CD14-positive monocyte (primary cell): ENCODE measurements at regions not wholly inside any gene's neighbourhood (a gene's known extent, or its start where the extent isn't known, plus 50 kb on each side); places are given as distances from the start of the nearest gene placed in this dataset.

Experiments used
- DNase-seq, 3 donors: peaks; one replicate each; pipeline ENCODE4 v3.0.0-alpha.2; 2011 to 2022
- H2AFZ ChIP-seq: 2 replicates; pipeline ENCODE4 v1.6.0; 2012; ENCODE audit warnings: mild to moderate bottlenecking, low read depth, low read length, inconsistent platforms; ENCODE audit not compliant: insufficient read depth, poor library complexity, severe bottlenecking
- H3K27ac ChIP-seq, 2 donors: 1 replicate in 1 of 2; 2 replicates in 1 of 2; pipeline ENCODE4 v1.5.1; 2012 to 2013; ENCODE audit warnings: low read length in 2 of 2, control low read depth in 1 of 2, inconsistent platforms in 1 of 2, low read depth in 1 of 2, mild to moderate bottlenecking in 1 of 2
- H3K27me3 ChIP-seq, 2 donors: one replicate each; pipeline versions ENCODE4 v1.6.0 to v1.6.1; 2011 to 2013; ENCODE audit warnings: low read length in 2 of 2; ENCODE audit not compliant: control insufficient read depth in 2 of 2, insufficient read depth in 2 of 2
- H3K36me3 ChIP-seq, 2 donors: replicated peaks in 1 of 2; 1 replicate in 1 of 2; 2 replicates in 1 of 2; pipeline versions ENCODE4 v1.5.1 to v1.6.1; 2012 to 2013; ENCODE audit warnings: low read length in 2 of 2, control low read depth in 1 of 2, inconsistent platforms in 1 of 2, mild to moderate bottlenecking in 1 of 2; ENCODE audit not compliant: insufficient read depth in 2 of 2, control insufficient read depth in 1 of 2
- H3K4me1 ChIP-seq, 2 donors: 1 replicate in 1 of 2; 2 replicates in 1 of 2; pipeline versions ENCODE4 v1.5.1 to v1.6.1; 2012 to 2013; ENCODE audit warnings: low read length in 2 of 2, control low read depth in 1 of 2, inconsistent platforms in 1 of 2, mild to moderate bottlenecking in 1 of 2, moderate library complexity in 1 of 2; ENCODE audit not compliant: insufficient read depth in 2 of 2, control insufficient read depth in 1 of 2
- H3K4me2 ChIP-seq: replicated peaks from 2 replicates; pipeline ENCODE3; 2012; ENCODE audit warnings: low read length, moderate library complexity, mild to moderate bottlenecking; ENCODE audit not compliant: poor library complexity, severe bottlenecking; ENCODE audit errors: extremely low read depth
- H3K4me3 ChIP-seq, 3 experiments: fragments of 200-600 bp in 1 of 3; sonication (generic) in 1 of 3; replicated peaks in 1 of 3; 1 replicate in 2 of 3; 2 replicates in 1 of 3; pipeline ENCODE4 v1.5.1; 2011 to 2013; ENCODE audit warnings: low read length in 3 of 3, mild to moderate bottlenecking in 3 of 3, control low read depth in 2 of 3, low read depth in 2 of 3, inconsistent platforms in 1 of 3, moderate library complexity in 1 of 3
- H3K79me2 ChIP-seq: 2 replicates; pipeline ENCODE4 v1.6.0; 2012; ENCODE audit warnings: mild to moderate bottlenecking, control low read depth, inconsistent platforms, low read length, moderate library complexity; ENCODE audit not compliant: insufficient read depth
- H3K9ac ChIP-seq: 2 replicates; pipeline ENCODE4 v1.6.0; 2017; ENCODE audit warnings: low read length, mild to moderate bottlenecking; ENCODE audit not compliant: insufficient read depth, poor library complexity, severe bottlenecking
- H3K9me3 ChIP-seq, 2 donors: replicated peaks in 1 of 2; 1 replicate in 1 of 2; 2 replicates in 1 of 2; pipeline versions ENCODE4 v1.5.1 to v1.6.1; 2012 to 2013; ENCODE audit warnings: low read length in 2 of 2, control low read depth in 1 of 2; ENCODE audit not compliant: control insufficient read depth in 1 of 2, insufficient read depth in 1 of 2
- H4K20me1 ChIP-seq: 2 replicates; pipeline ENCODE4 v1.6.0; 2012; ENCODE audit warnings: mild to moderate bottlenecking, low read length, control low read depth, moderate library complexity; ENCODE audit not compliant: insufficient read depth
- H3K27ac Mint-ChIP-seq, 7 donors: one replicate each; pipeline ENCODE4 v1.8.0; 2020; ENCODE audit warnings: mild to moderate bottlenecking in 7 of 7, mixed read lengths in 7 of 7, moderate library complexity in 6 of 7, inconsistent platforms in 2 of 7
- H3K27me3 Mint-ChIP-seq, 3 donors: one replicate each; pipeline ENCODE4 v1.8.0; 2021 to 2022; ENCODE audit warnings: low read depth in 3 of 3, mild to moderate bottlenecking in 3 of 3, mixed read lengths in 3 of 3, moderate library complexity in 3 of 3, inconsistent platforms in 1 of 3
- H3K36me3 Mint-ChIP-seq, 2 donors: one replicate each; pipeline ENCODE4 v1.8.0; 2020; ENCODE audit warnings: mixed read lengths in 2 of 2, inconsistent platforms in 1 of 2, mild to moderate bottlenecking in 1 of 2
- H3K4me1 Mint-ChIP-seq: one replicate; pipeline ENCODE4 v1.8.0; 2020; ENCODE audit warnings: mild to moderate bottlenecking, mixed read lengths
- H3K4me3 Mint-ChIP-seq, 2 donors: one replicate each; pipeline ENCODE4 v1.8.0; 2020; ENCODE audit warnings: mild to moderate bottlenecking in 2 of 2, mixed read lengths in 2 of 2, moderate library complexity in 1 of 2
- H3K9me3 Mint-ChIP-seq, 7 donors: one replicate each; pipeline ENCODE4 v1.8.0; 2020 to 2022; ENCODE audit warnings: mixed read lengths in 7 of 7, mild to moderate bottlenecking in 6 of 7, moderate library complexity in 6 of 7, inconsistent platforms in 2 of 7
- CTCF ChIP-seq: fragments of 200-600 bp; IDR thresholded peaks from one replicate; pipeline ENCODE4 v1.8.0; 2022; ENCODE audit warnings: antibody characterized with exemption, mild to moderate bottlenecking
- WGBS: methylation state at CpG from one replicate; pipeline ENCODE4 v1.1.5; 2013; ENCODE audit warnings: missing lambda C conversion rate; ENCODE audit not compliant: insufficient coverage; 5-methylcytosine and 5-hydroxymethylcytosine counted together
- intact Hi-C, 2 donors: fragments of 100-400 bp; cut with micrococcal nuclease; formaldehyde crosslinking; loops; one replicate each; pipeline versions ENCODE4 v1.15.0 to v1.15.1; 2023

- Mint-ChIP-seq H3K27ac (no peak overlapping the region), H3K4me1 (no peaks in the 10 kb centered on the region), H3K27me3 (peaks cover 0 to 2% (median 0%) of the 10 kb centered on the region in 3 donors), H3K4me3 (no peak overlapping the region), H3K9me3 (peaks cover 11 to 29% (median 12%) of the 10 kb centered on the region in 7 donors), H3K36me3 (no peaks in the 10 kb centered on the region)
- H3K9ac ChIP-seq = no peak overlapping the region
- H3K4me1 ChIP-seq = no peaks in the 10 kb centered on the region
- H3K9me3 ChIP-seq = peaks cover 22 to 24% of the 10 kb centered on the region in 2 donors
- H3K27me3 ChIP-seq = no peaks in the 10 kb centered on the region
- no peak for DNase-seq
- H2AFZ ChIP-seq = no peak overlapping the region
- H3K79me2 ChIP-seq = no peaks in the 10 kb centered on the region
- WGBS = 67% methylated on average over 1 of the region's 3 CpGs
- TF ChIP-seq CTCF = no peak
- H3K36me3 ChIP-seq = no peaks in the 10 kb centered on the region
- no peak overlapping the region for H3K27ac ChIP-seq
- no peaks in the 10 kb centered on the region for H4K20me1 ChIP-seq
- no peak overlapping the region for H3K4me2 ChIP-seq
- no peak overlapping the region for H3K4me3 ChIP-seq
- intact Hi-C loops = no loop called here
These were observed 242.7 kb upstream of the DDX18 start for GRCh38 chr2:117571590-117572349.

GRCh38 chr2:117587310-117587709 is 227.2 kb upstream of the DDX18 start:
- WGBS = no CpG with 5 or more reads among the region's 4 CpGs
- H3K4me3 Mint-ChIP-seq = no peak overlapping the region
- intact Hi-C loops = no loop called here
- TF ChIP-seq CTCF = no peak
- H3K36me3 Mint-ChIP-seq = no peaks in the 10 kb centered on the region
- H3K4me1 ChIP-seq = no peaks in the 10 kb centered on the region
- H3K4me3 ChIP-seq = no peak overlapping the region
- H2AFZ ChIP-seq = no peak overlapping the region
- H3K27me3 Mint-ChIP-seq = peaks cover 0 to 2% (median 0%) of the 10 kb centered on the region in 3 donors
- DNase-seq = no peak
- H4K20me1 ChIP-seq = no peaks in the 10 kb centered on the region
- no peak overlapping the region for H3K4me2 ChIP-seq
- no peaks in the 10 kb centered on the region for H3K27me3 ChIP-seq
- no peak overlapping the region for H3K9ac ChIP-seq
- no peaks in the 10 kb centered on the region for H3K79me2 ChIP-seq
- H3K27ac Mint-ChIP-seq = no peak overlapping the region
- no peak overlapping the region for H3K27ac ChIP-seq
- H3K9me3 Mint-ChIP-seq = peaks cover 0 to 10% (median 4%) of the 10 kb centered on the region in 7 donors
- no peaks in the 10 kb centered on the region for H3K4me1 Mint-ChIP-seq
- peaks cover 0 to 3% of the 10 kb centered on the region in 2 donors for H3K9me3 ChIP-seq
- H3K36me3 ChIP-seq = no peaks in the 10 kb centered on the region
